ENCODE measurements at regions not wholly inside any gene's neighbourhood (a gene's known extent, or its start where the extent isn't known, plus 50 kb on each side); places are given as distances from the start of the nearest gene placed in this dataset.
A peak's percentile ranks its signal among the peaks of the same experiment; 100 is the strongest.
"Not testable (repeated sequence)": the region's sequence is repeated elsewhere in the genome, so short reads cannot be mapped to it uniquely, and the experiment has no call there.

GRCh38 chr12:93092649-93092945 lies 163.5 kb upstream of the EEA1 start:
- peak overlapping the region in 1 of 10 donors; percentile 1 for H3K4me3 ChIP-seq
- H3K36me3 ChIP-seq, result no peaks in the 10 kb centered on the region
- H3K4me1 ChIP-seq, result peaks cover 0 to 7% (median 0%) of the 10 kb centered on the region in 9 donors
- intact Hi-C loops (cut with DNase I), result no loop called here
- 76 to 77% methylated on average over 6 of the region's 6 CpGs for WGBS, 2 donors
- ATAC-seq (no peak), DNase-seq (no peak)
- H3K27ac ChIP-seq, result peak overlapping the region in 1 of 10 donors; percentile 10
- H3K9me3 ChIP-seq, result no peaks in the 10 kb centered on the region
- no peak for TF ChIP-seq CTCF (IDR thresholded peaks at IDR 0.05)
- no peaks in the 10 kb centered on the region for H3K27me3 ChIP-seq

- WGBS, 2 donors, result 90 to 94% methylated on average over 3 of the region's 3 CpGs
- Histone ChIP-seq H3K27me3 (no peaks in the 10 kb centered on the region), H3K36me3 (no peaks in the 10 kb centered on the region), H3K4me3 (no peak overlapping the region), H3K9me3 (no peaks in the 10 kb centered on the region), H3K27ac (no peak overlapping the region), H3K4me1 (peaks cover 0 to 8% (median 0%) of the 10 kb centered on the region in 9 donors)
- DNase-seq (no peak), ATAC-seq (no peak)
- no peak for TF ChIP-seq CTCF (IDR thresholded peaks at IDR 0.05)
- intact Hi-C loops (cut with DNase I), result no loop called here
Measured at GRCh38 chr12:93093243-93093642, 164.1 kb upstream of the EEA1 start.

GRCh38 chr12:93094222-93094621 lies 165.1 kb upstream of the EEA1 start:
- H3K9me3 ChIP-seq; H3K36me3 ChIP-seq; intact Hi-C loops (cut with DNase I); H3K27ac ChIP-seq; DNase-seq; H3K4me3 ChIP-seq; H3K27me3 ChIP-seq: not testable (repeated sequence)
- peaks cover 0 to 10% (median 0%) of the 10 kb centered on the region in 9 donors for H3K4me1 ChIP-seq
- WGBS, 2 donors, result 67 to 78% methylated on average over 9 of the region's 9 CpGs
- peak in 2 of 8 donors; percentile 28 to 35 for ATAC-seq

GRCh38 chr12:93094988-93095737 lies 166.1 kb upstream of the EEA1 start:
- no peak for TF ChIP-seq CTCF (IDR thresholded peaks at IDR 0.05)
- no peak for DNase-seq
- no peaks in the 10 kb centered on the region for H3K9me3 ChIP-seq
- ATAC-seq, result peak in 1 of 8 donors; percentile 28
- intact Hi-C loops (cut with DNase I), result no loop called here
- H3K27ac ChIP-seq, result no peak overlapping the region
- peaks cover 0 to 9% (median 0%) of the 10 kb centered on the region in 9 donors for H3K4me1 ChIP-seq
- 82 to 87% methylated on average over 7 of the region's 7 CpGs for WGBS, 2 donors
- no peak overlapping the region for H3K4me3 ChIP-seq
- no peaks in the 10 kb centered on the region for H3K27me3 ChIP-seq
- H3K36me3 ChIP-seq, result no peaks in the 10 kb centered on the region

GRCh38 chr12:93097417-93097816 lies 168.3 kb upstream of the EEA1 start:
- ATAC-seq (no peak), DNase-seq (no peak)
- Histone ChIP-seq H3K27ac (no peak overlapping the region), H3K9me3 (no peaks in the 10 kb centered on the region), H3K36me3 (no peaks in the 10 kb centered on the region), H3K27me3 (no peaks in the 10 kb centered on the region), H3K4me3 (no peak overlapping the region), H3K4me1 (peaks cover 0 to 4% (median 0%) of the 10 kb centered on the region in 9 donors)
- intact Hi-C loops (cut with DNase I), result no loop called here
- TF ChIP-seq CTCF (IDR thresholded peaks at IDR 0.05), result no peak

All from heart right ventricle (tissue), 16 donors.